ENCODE measurements at regions not wholly inside any gene's neighbourhood (a gene's known extent, or its start where the extent isn't known, plus 50 kb on each side); places are given as distances from the start of the nearest gene placed in this dataset.

- H3K4me1 ChIP-seq, result no peaks in the 10 kb centered on the region
- DNase-seq (ENCODE audit: low read depth in 1 of 2, low spot score in 1 of 2) (no peak), ATAC-seq (no peak), FAIRE-seq (no peak)
- no peaks in the 10 kb centered on the region for H3K9me3 ChIP-seq
- ChIA-PET CTCF (no interaction called here), POLR2A (interaction anchor here (0.8 kb wide), 1 partner anchor 10 kb away, joined by 3 read pairs; no protein-coding TSS in a partner anchor)
- H3K4me2 ChIP-seq, result no peak overlapping the region
- WGBS (ENCODE audit: missing lambda C conversion rate), result 32% methylated on average over 10 of the region's 10 CpGs
- TF ChIP-seq GATA3 (IDR thresholded peaks at IDR 0.05; ENCODE audit: borderline replicate concordance), result no peak
- TF ChIP-seq MAZ (IDR thresholded peaks at IDR 0.05; ENCODE audit: borderline replicate concordance, low read depth, low read length), result no peak
- no peak for TF ChIP-seq SMC3 (IDR thresholded peaks at IDR 0.05)
- TF ChIP-seq, protein P1, sequence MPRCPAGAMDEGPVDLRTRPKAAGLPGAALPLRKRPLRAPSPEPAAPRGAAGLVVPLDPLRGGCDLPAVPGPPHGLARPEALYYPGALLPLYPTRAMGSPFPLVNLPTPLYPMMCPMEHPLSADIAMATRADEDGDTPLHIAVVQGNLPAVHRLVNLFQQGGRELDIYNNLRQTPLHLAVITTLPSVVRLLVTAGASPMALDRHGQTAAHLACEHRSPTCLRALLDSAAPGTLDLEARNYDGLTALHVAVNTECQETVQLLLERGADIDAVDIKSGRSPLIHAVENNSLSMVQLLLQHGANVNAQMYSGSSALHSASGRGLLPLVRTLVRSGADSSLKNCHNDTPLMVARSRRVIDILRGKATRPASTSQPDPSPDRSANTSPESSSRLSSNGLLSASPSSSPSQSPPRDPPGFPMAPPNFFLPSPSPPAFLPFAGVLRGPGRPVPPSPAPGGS (IDR thresholded peaks at IDR 0.05), result no peak
- TF ChIP-seq KDM1A (IDR thresholded peaks at IDR 0.05; ENCODE audit: low read depth), result no peak
- TF ChIP-seq, protein P2, sequence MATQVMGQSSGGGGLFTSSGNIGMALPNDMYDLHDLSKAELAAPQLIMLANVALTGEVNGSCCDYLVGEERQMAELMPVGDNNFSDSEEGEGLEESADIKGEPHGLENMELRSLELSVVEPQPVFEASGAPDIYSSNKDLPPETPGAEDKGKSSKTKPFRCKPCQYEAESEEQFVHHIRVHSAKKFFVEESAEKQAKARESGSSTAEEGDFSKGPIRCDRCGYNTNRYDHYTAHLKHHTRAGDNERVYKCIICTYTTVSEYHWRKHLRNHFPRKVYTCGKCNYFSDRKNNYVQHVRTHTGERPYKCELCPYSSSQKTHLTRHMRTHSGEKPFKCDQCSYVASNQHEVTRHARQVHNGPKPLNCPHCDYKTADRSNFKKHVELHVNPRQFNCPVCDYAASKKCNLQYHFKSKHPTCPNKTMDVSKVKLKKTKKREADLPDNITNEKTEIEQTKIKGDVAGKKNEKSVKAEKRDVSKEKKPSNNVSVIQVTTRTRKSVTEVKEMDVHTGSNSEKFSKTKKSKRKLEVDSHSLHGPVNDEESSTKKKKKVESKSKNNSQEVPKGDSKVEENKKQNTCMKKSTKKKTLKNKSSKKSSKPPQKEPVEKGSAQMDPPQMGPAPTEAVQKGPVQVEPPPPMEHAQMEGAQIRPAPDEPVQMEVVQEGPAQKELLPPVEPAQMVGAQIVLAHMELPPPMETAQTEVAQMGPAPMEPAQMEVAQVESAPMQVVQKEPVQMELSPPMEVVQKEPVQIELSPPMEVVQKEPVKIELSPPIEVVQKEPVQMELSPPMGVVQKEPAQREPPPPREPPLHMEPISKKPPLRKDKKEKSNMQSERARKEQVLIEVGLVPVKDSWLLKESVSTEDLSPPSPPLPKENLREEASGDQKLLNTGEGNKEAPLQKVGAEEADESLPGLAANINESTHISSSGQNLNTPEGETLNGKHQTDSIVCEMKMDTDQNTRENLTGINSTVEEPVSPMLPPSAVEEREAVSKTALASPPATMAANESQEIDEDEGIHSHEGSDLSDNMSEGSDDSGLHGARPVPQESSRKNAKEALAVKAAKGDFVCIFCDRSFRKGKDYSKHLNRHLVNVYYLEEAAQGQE (IDR thresholded peaks at IDR 0.05), result no peak
- no peak for TF ChIP-seq JUNB (IDR thresholded peaks at IDR 0.05)
- H3K4me3 ChIP-seq, result no peak overlapping the region
- H3K27ac ChIP-seq, result no peak overlapping the region
Measured at GRCh38 chr10:121690152-121690848, 92.1 kb upstream of the FGFR2 start.

- 24% methylated on average over 11 of the region's 11 CpGs for WGBS (ENCODE audit: missing lambda C conversion rate)
- POLR2A ChIA-PET, result interaction anchor here (0.6 kb wide), 1 partner anchor 236 kb away, joined by 3 read pairs; no protein-coding TSS in a partner anchor
- no peak for TF ChIP-seq MAX (IDR thresholded peaks at IDR 0.05)
- Histone ChIP-seq H3K27ac (no peak overlapping the region), H3K4me3 (no peak overlapping the region), H3K4me2 (no peak overlapping the region), H3K4me1 (no peaks in the 10 kb centered on the region), H3K9me3 (no peaks in the 10 kb centered on the region)
- ATAC-seq (peak in 1 of 2 experiments; percentile 44; a peak in 2 of 6 replicates), FAIRE-seq (no peak), DNase-seq (ENCODE audit: low read depth in 1 of 2, low spot score in 1 of 2) (no peak)
- CTCF ChIA-PET, result interaction anchor here (0.9 to 1.4 kb wide), 2 partner anchors 16 to 59 kb away, joined by 3 read pairs; no protein-coding TSS in a partner anchor
Measured at GRCh38 chr10:121687095-121687813, 89.0 kb upstream of the FGFR2 start.

- ChIA-PET CTCF (no interaction called here), POLR2A (no interaction called here)
- no peaks in the 10 kb centered on the region for H3K9me3 ChIP-seq
- FAIRE-seq, result no peak
- no peak overlapping the region for H3K4me2 ChIP-seq
- DNase-seq (ENCODE audit: low read depth in 1 of 2, low spot score in 1 of 2), result no peak
- no peak overlapping the region for H3K4me3 ChIP-seq
- H3K27ac ChIP-seq, result no peak overlapping the region
- no peak for ATAC-seq
- no peak for TF ChIP-seq HOXB5 (CRISPR knock-in tag; IDR thresholded peaks at IDR 0.05)
- no peak for TF ChIP-seq CTCF (IDR thresholded peaks at IDR 0.05)
- TF ChIP-seq JUNB (IDR thresholded peaks at IDR 0.05), result no peak
- no peak for TF ChIP-seq HEYL (CRISPR knock-in tag; IDR thresholded peaks at IDR 0.05)
- WGBS (ENCODE audit: missing lambda C conversion rate), result 56% methylated on average over 8 of the region's 8 CpGs
- H3K4me1 ChIP-seq, result no peaks in the 10 kb centered on the region
Measured at GRCh38 chr10:121684276-121684675, 86.0 kb upstream of the FGFR2 start.

All from A549 (cell line).